Urothelium cell line (cell line): ENCODE measurements at regions not wholly inside any gene's neighbourhood (a gene's known extent, or its start where the extent isn't known, plus 50 kb on each side); places are given as distances from the start of the nearest gene placed in this dataset.
"Not testable (repeated sequence)": the region's sequence is repeated elsewhere in the genome, so short reads cannot be mapped to it uniquely, and the experiment has no call there.

Source experiments
- DNase-seq: peaks from one replicate; pipeline ENCODE4 v3.0.0; 2011; ENCODE audit warnings: low spot score, mixed read lengths
- FAIRE-seq: peaks from 2 replicates; lab custom pipeline; 2011; peaks lifted over from hg19 to GRCh38; lab: Jason Lieb, UNC

- no peak for FAIRE-seq
- DNase-seq: no peak
These were observed 122.6 kb downstream of the POSTN start for GRCh38 chr13:37475966-37476365.

GRCh38 chr13:37475151-37475550 lies 123.4 kb downstream of the POSTN start:
- FAIRE-seq (no peak), DNase-seq (no peak)

GRCh38 chr13:37473035-37473434 lies 125.5 kb downstream of the POSTN start:
- DNase-seq (no peak), FAIRE-seq (no peak)

- FAIRE-seq: not testable (repeated sequence)
These were observed 126.3 kb downstream of the POSTN start for GRCh38 chr13:37472266-37472665.

GRCh38 chr13:37460166-37460565 lies 138.4 kb downstream of the POSTN start:
- DNase-seq (no peak), FAIRE-seq (no peak)

More at GRCh38 chr13:37472266-37472665, 126.3 kb downstream of the POSTN start:
- DNase-seq: not testable (repeated sequence)

- no peak for DNase-seq
- no peak for FAIRE-seq
These were observed 141.0 kb downstream of the POSTN start for GRCh38 chr13:37457612-37458011.

- DNase-seq: no peak
- no peak for FAIRE-seq
These were observed 142.1 kb downstream of the POSTN start for GRCh38 chr13:37456506-37456905.

GRCh38 chr13:37456041-37456440 lies 142.5 kb downstream of the POSTN start:
- DNase-seq (no peak), FAIRE-seq (no peak)

- FAIRE-seq (no peak), DNase-seq (no peak)
These were observed 145.3 kb downstream of the POSTN start for GRCh38 chr13:37453246-37453645.

GRCh38 chr13:37450276-37450675 lies 148.3 kb downstream of the POSTN start:
- DNase-seq: no peak
- FAIRE-seq: no peak

GRCh38 chr13:37448153-37448552 lies 150.4 kb downstream of the POSTN start:
- DNase-seq (no peak), FAIRE-seq (no peak)

- DNase-seq (peak; percentile 8), FAIRE-seq (no peak)
These were observed 152.1 kb downstream of the POSTN start for GRCh38 chr13:37446503-37446902.

GRCh38 chr13:37443538-37443937 lies 155.0 kb downstream of the POSTN start:
- no peak for DNase-seq
- no peak for FAIRE-seq

GRCh38 chr13:37442996-37443395 lies 155.6 kb downstream of the POSTN start:
- DNase-seq (no peak), FAIRE-seq (no peak)

GRCh38 chr13:37435881-37436280 lies 162.7 kb downstream of the POSTN start:
- DNase-seq (no peak), FAIRE-seq (no peak)

- DNase-seq (no peak), FAIRE-seq (no peak)
These were observed 165.5 kb downstream of the POSTN start for GRCh38 chr13:37433086-37433485.

GRCh38 chr13:37429976-37430375 lies 168.6 kb downstream of the POSTN start:
- no peak for FAIRE-seq
- DNase-seq: no peak

GRCh38 chr13:37427843-37428494 lies 170.6 kb downstream of the POSTN start:
- DNase-seq (no peak), FAIRE-seq (no peak)

GRCh38 chr13:37418490-37418889 lies 180.1 kb downstream of the POSTN start:
- no peak for DNase-seq
- FAIRE-seq: no peak

- no peak for FAIRE-seq
These were observed 181.5 kb downstream of the POSTN start for GRCh38 chr13:37417060-37417441.

GRCh38 chr13:37416291-37417059 lies 182.1 kb downstream of the POSTN start:
- FAIRE-seq (no peak), DNase-seq (no peak)

More at GRCh38 chr13:37417060-37417441, 181.5 kb downstream of the POSTN start:
- no peak for DNase-seq

GRCh38 chr13:37413161-37413560 lies 185.4 kb downstream of the POSTN start:
- no peak for DNase-seq
- no peak for FAIRE-seq
